GM12878 (cell line): ENCODE measurements at regions not wholly inside any gene's neighbourhood (a gene's known extent, or its start where the extent isn't known, plus 50 kb on each side); places are given as distances from the start of the nearest gene placed in this dataset.

Source experiments
- ATAC-seq: fragments of 200-7000 bp; cut with Tn5 transposase; 3 replicates; pipeline ENCODE4 v1.9.1; 2020; ENCODE audit warnings: mild to moderate bottlenecking, moderate library complexity
- BruUV-seq: library from RNA; stranded (reverse); fragments of 400-500 nt; replicated peaks from 2 replicates; lab custom pipeline; 2021; lab: Mats Ljungman, UMichigan
- CTCF ChIA-PET: fragments of 300-600 bp; sonication (Branson Sonifier 250); formaldehyde crosslinking; extraction: SDS; loops from one replicate; lab custom pipeline; 2021; ENCODE audit warnings: inconsistent platforms; lab: Yijun Ruan, JAX
- POLR2A ChIA-PET: fragments of 350-600 bp; formaldehyde crosslinking; extraction: SDS; loops from one replicate; lab custom pipeline; 2021; ENCODE audit warnings: inconsistent platforms; lab: Charles Lee
- RAD21 ChIA-PET: fragments of 300-600 bp; sonication (Branson Sonifier 250); formaldehyde crosslinking; loops from one replicate; lab custom pipeline; 2023; ENCODE audit warnings: antibody characterized with exemption; ENCODE audit not compliant: unreplicated experiment; lab: Charles Lee
- SMC1A ChIA-PET: fragments of 300-600 bp; sonication (Branson Sonifier 250); formaldehyde crosslinking; loops from one replicate; lab custom pipeline; 2023; ENCODE audit not compliant: unreplicated experiment, uncharacterized antibody; lab: Charles Lee
- DNase-seq: peaks from one replicate; pipeline ENCODE4 v3.0.0-alpha.2; 2011; ENCODE audit warnings: low read depth, low spot score
- FAIRE-seq: peaks from 3 replicates; lab custom pipeline; 2011; peaks lifted over from hg19 to GRCh38; lab: Jason Lieb, UNC
- H2AFZ ChIP-seq: 2 replicates; pipeline ENCODE4 v1.6.0; 2011; ENCODE audit warnings: low read depth, low read length, control low read depth; ENCODE audit not compliant: control insufficient read depth
- H3K27ac ChIP-seq: 2 replicates; pipeline ENCODE4 v1.5.1; 2011; ENCODE audit warnings: control low read depth; ENCODE audit not compliant: control insufficient read depth, insufficient read depth
- H3K27me3 ChIP-seq, 2 experiments: replicated peaks in 1 of 2; 2 replicates each; pipeline versions ENCODE4 v1.6.0 to v1.6.1; 2011; ENCODE audit warnings: low read length in 1 of 2; ENCODE audit not compliant: control insufficient read depth in 2 of 2, insufficient read depth in 2 of 2
- H3K36me3 ChIP-seq, 2 experiments: 2 replicates each; pipeline ENCODE4 v1.5.1; 2011; ENCODE audit warnings: low read length in 1 of 2; ENCODE audit not compliant: control insufficient read depth in 2 of 2, insufficient read depth in 2 of 2
- H3K4me1 ChIP-seq: 2 replicates; pipeline ENCODE4 v1.6.1; 2011; ENCODE audit warnings: mild to moderate bottlenecking, low read length, moderate library complexity, mixed read lengths; ENCODE audit not compliant: control insufficient read depth, insufficient read depth
- H3K4me2 ChIP-seq: 2 replicates; pipeline ENCODE4 v1.6.0; 2011; ENCODE audit warnings: control low read depth; ENCODE audit not compliant: control insufficient read depth, insufficient read depth
- H3K4me3 ChIP-seq: fragments of 200-600 bp; sonication (generic); 2 replicates; pipeline ENCODE4 v1.5.1; 2016
- H3K79me2 ChIP-seq: 2 replicates; pipeline ENCODE4 v1.6.0; 2011; ENCODE audit warnings: low read length; ENCODE audit not compliant: control insufficient read depth, insufficient read depth
- H3K9ac ChIP-seq: 2 replicates; pipeline ENCODE4 v1.8.0; 2011; ENCODE audit warnings: low read length, control low read depth, mixed read lengths; ENCODE audit not compliant: control insufficient read depth, insufficient read depth
- H3K9me3 ChIP-seq: replicated peaks from 3 replicates; pipeline ENCODE4 v1.5.1; 2011; ENCODE audit warnings: mild to moderate bottlenecking, low read length; ENCODE audit not compliant: control insufficient read depth, insufficient read depth
- H4K20me1 ChIP-seq: 2 replicates; pipeline ENCODE4 v1.6.0; 2011; ENCODE audit not compliant: control insufficient read depth, insufficient read depth
- ESRRA ChIP-seq: IDR thresholded peaks from 2 replicates; pipeline ENCODE4 v1.6.1; 2012; ENCODE audit warnings: mild to moderate bottlenecking, low read length, improper control_type of control experiment
- JUND ChIP-seq: IDR thresholded peaks from 2 replicates; pipeline ENCODE4 v1.6.1; 2012; ENCODE audit warnings: low read depth, mild to moderate bottlenecking, low read length, improper control_type of control experiment, moderate library complexity
- MEF2A ChIP-seq: IDR thresholded peaks from 2 replicates; pipeline ENCODE4 v1.6.1; 2011; ENCODE audit warnings: low read depth, mild to moderate bottlenecking, low read length, moderate library complexity; ENCODE audit not compliant: insufficient read depth
- NFXL1 ChIP-seq: fragments of 450-650 bp; IDR thresholded peaks from 2 replicates; pipeline ENCODE4 v1.6.1; 2017; ENCODE audit warnings: antibody characterized with exemption, mild to moderate bottlenecking, borderline replicate concordance
- NR2F1 ChIP-seq: fragments of 450-650 bp; conservative IDR thresholded peaks from 2 replicates; pipeline ENCODE4 v1.6.1; 2017; ENCODE audit warnings: mild to moderate bottlenecking
- RBBP5 ChIP-seq: fragments of 200-600 bp; sonication (generic); conservative IDR thresholded peaks from 2 replicates; pipeline ENCODE4 v1.6.1; 2016
- REST ChIP-seq: IDR thresholded peaks from 2 replicates; pipeline ENCODE4 v1.6.1; 2012; ENCODE audit warnings: mild to moderate bottlenecking, low read depth, low read length
- RUNX3 ChIP-seq: IDR thresholded peaks from 2 replicates; pipeline ENCODE4 v1.6.1; 2012; ENCODE audit warnings: low read length, inconsistent platforms
- SMAD5 ChIP-seq: IDR thresholded peaks from 2 replicates; pipeline ENCODE4 v1.6.1; 2016; ENCODE audit warnings: antibody characterized with exemption, low read depth
- TAF1 ChIP-seq: IDR thresholded peaks from 2 replicates; pipeline ENCODE4 v1.6.1; 2011; ENCODE audit warnings: mild to moderate bottlenecking, low read depth, low read length, borderline replicate concordance
- WGBS: methylation state at CpG from one replicate; pipeline ENCODE4 v1.1.6; 2016; ENCODE audit warnings: low lambda C conversion rate; ENCODE audit not compliant: insufficient replicate concordance, insufficient coverage; ENCODE audit errors: missing lambda C conversion rate; 5-methylcytosine and 5-hydroxymethylcytosine counted together
- in situ Hi-C: fragments of 300-500 bp; cut with MboI; formaldehyde crosslinking; loops from 9 replicates; pipeline ENCODE4 v1.14.3; 2018; ENCODE audit warnings: mixed read lengths
- intact Hi-C: fragments of 100-400 bp; cut with micrococcal nuclease; formaldehyde crosslinking; loops from one replicate; pipeline ENCODE4 v1.14.2; 2022; ENCODE audit not compliant: unreplicated experiment
- TF ChIP-seq, protein P1 (sequence below): fragments of 450-650 bp; IDR thresholded peaks from 2 replicates; pipeline ENCODE4 v1.6.1; 2017; ENCODE audit warnings: mild to moderate bottlenecking
- TF ChIP-seq, protein P2 (sequence below): fragments of 450-650 bp; IDR thresholded peaks from 2 replicates; pipeline ENCODE4 v1.6.1; 2017; ENCODE audit warnings: mild to moderate bottlenecking, moderate library complexity
- TF ChIP-seq, protein P3 (sequence below): fragments of 450-650 bp; IDR thresholded peaks from 2 replicates; pipeline ENCODE4 v1.6.1; 2017; ENCODE audit warnings: mild to moderate bottlenecking, low read depth, inconsistent platforms; ENCODE audit not compliant: poor library complexity, severe bottlenecking

DNA sequence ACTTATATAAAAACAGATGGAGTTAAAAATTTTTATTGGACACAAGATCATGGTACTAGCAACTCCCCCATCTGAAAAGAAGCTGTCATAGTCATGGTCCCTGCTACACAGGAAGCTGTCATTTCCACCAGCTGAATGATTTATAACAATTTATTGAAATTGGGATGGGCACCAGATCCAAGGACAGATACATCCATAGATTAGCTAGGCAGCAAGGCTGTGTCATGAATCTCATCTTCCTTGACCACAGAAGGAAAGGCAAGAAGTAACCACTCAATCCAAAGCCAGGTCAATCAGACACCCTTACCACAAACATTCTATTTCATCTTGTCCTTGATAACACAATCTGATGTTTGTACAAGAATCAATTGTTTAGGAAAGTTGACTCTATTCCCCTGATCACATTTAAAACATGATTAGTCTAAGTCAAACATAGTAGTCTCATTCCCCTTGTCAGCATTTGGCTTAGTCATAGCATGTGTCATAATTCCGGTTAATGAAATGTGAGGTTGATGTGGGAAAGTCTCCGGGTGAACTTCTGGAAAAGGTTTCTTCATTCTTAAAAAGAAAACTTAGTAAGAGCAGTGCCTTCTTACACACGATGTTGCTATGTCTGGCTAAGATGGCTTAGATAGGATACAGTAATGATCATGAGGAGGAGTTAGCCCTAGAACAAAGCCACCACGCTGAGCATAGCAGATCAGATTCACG lies 462.6 kb upstream of the PAPPA start:
- WGBS = 0% methylated on average over 5 of the region's 5 CpGs
- ATAC-seq (no peak), FAIRE-seq (no peak), DNase-seq (no peak)
- ChIA-PET POLR2A (no interaction called here), SMC1A (no interaction called here), CTCF (no interaction called here), RAD21 (no interaction called here)
- no peaks in the 10 kb centered on the region for H3K4me1 ChIP-seq
- H3K4me2 ChIP-seq = no peak overlapping the region
- H2AFZ ChIP-seq = no peak overlapping the region
- no peak overlapping the region for H3K4me3 ChIP-seq
- no peaks in the 10 kb centered on the region for H4K20me1 ChIP-seq
- no peaks in the 10 kb centered on the region for H3K27me3 ChIP-seq
- no peaks in the 10 kb centered on the region for H3K36me3 ChIP-seq
- no TSS peak for BruUV-seq
- H3K9ac ChIP-seq = no peak overlapping the region
- H3K27ac ChIP-seq = no peak overlapping the region
- no peaks in the 10 kb centered on the region for H3K79me2 ChIP-seq
- intact Hi-C loops = no loop called here
- H3K9me3 ChIP-seq = no peaks in the 10 kb centered on the region
- in situ Hi-C loops = no loop called here
- no peak for TF ChIP-seq NR2F1
- TF ChIP-seq, protein P1, sequence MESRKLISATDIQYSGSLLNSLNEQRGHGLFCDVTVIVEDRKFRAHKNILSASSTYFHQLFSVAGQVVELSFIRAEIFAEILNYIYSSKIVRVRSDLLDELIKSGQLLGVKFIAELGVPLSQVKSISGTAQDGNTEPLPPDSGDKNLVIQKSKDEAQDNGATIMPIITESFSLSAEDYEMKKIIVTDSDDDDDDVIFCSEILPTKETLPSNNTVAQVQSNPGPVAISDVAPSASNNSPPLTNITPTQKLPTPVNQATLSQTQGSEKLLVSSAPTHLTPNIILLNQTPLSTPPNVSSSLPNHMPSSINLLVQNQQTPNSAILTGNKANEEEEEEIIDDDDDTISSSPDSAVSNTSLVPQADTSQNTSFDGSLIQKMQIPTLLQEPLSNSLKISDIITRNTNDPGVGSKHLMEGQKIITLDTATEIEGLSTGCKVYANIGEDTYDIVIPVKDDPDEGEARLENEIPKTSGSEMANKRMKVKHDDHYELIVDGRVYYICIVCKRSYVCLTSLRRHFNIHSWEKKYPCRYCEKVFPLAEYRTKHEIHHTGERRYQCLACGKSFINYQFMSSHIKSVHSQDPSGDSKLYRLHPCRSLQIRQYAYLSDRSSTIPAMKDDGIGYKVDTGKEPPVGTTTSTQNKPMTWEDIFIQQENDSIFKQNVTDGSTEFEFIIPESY = no peak
- no peak for TF ChIP-seq ESRRA
- TF ChIP-seq, protein P2, sequence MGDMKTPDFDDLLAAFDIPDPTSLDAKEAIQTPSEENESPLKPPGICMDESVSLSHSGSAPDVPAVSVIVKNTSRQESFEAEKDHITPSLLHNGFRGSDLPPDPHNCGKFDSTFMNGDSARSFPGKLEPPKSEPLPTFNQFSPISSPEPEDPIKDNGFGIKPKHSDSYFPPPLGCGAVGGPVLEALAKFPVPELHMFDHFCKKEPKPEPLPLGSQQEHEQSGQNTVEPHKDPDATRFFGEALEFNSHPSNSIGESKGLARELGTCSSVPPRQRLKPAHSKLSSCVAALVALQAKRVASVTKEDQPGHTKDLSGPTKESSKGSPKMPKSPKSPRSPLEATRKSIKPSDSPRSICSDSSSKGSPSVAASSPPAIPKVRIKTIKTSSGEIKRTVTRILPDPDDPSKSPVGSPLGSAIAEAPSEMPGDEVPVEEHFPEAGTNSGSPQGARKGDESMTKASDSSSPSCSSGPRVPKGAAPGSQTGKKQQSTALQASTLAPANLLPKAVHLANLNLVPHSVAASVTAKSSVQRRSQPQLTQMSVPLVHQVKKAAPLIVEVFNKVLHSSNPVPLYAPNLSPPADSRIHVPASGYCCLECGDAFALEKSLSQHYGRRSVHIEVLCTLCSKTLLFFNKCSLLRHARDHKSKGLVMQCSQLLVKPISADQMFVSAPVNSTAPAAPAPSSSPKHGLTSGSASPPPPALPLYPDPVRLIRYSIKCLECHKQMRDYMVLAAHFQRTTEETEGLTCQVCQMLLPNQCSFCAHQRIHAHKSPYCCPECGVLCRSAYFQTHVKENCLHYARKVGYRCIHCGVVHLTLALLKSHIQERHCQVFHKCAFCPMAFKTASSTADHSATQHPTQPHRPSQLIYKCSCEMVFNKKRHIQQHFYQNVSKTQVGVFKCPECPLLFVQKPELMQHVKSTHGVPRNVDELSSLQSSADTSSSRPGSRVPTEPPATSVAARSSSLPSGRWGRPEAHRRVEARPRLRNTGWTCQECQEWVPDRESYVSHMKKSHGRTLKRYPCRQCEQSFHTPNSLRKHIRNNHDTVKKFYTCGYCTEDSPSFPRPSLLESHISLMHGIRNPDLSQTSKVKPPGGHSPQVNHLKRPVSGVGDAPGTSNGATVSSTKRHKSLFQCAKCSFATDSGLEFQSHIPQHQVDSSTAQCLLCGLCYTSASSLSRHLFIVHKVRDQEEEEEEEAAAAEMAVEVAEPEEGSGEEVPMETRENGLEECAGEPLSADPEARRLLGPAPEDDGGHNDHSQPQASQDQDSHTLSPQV = no peak
- TF ChIP-seq RUNX3 = no peak
- TF ChIP-seq MEF2A = no peak
- no peak for TF ChIP-seq SMAD5
- TF ChIP-seq JUND = no peak
- no peak for TF ChIP-seq REST
- no peak for TF ChIP-seq RBBP5
- no peak for TF ChIP-seq NFXL1
- TF ChIP-seq TAF1 = no peak
- TF ChIP-seq, protein P3, sequence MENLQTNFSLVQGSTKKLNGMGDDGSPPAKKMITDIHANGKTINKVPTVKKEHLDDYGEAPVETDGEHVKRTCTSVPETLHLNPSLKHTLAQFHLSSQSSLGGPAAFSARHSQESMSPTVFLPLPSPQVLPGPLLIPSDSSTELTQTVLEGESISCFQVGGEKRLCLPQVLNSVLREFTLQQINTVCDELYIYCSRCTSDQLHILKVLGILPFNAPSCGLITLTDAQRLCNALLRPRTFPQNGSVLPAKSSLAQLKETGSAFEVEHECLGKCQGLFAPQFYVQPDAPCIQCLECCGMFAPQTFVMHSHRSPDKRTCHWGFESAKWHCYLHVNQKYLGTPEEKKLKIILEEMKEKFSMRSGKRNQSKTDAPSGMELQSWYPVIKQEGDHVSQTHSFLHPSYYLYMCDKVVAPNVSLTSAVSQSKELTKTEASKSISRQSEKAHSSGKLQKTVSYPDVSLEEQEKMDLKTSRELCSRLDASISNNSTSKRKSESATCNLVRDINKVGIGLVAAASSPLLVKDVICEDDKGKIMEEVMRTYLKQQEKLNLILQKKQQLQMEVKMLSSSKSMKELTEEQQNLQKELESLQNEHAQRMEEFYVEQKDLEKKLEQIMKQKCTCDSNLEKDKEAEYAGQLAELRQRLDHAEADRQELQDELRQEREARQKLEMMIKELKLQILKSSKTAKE = no peak
